ENCODE measurements at regions not wholly inside any gene's neighbourhood (a gene's known extent, or its start where the extent isn't known, plus 50 kb on each side); places are given as distances from the start of the nearest gene placed in this dataset.

- Histone ChIP-seq H3K14ac (ENCODE audit: insufficient read length) (no peak overlapping the region), H4K8ac (ENCODE audit: extremely low read depth, insufficient read depth, low read length) (no peak overlapping the region), H3K79me2 (ENCODE audit: control insufficient read depth in 1 of 2, insufficient read depth in 2 of 2, low read length in 2 of 2) (no peaks in the 10 kb centered on the region), H2AFZ (ENCODE audit: low read length) (no peak overlapping the region), H3K4me1 (replicated peaks in 1 of 4; ENCODE audit: control insufficient read depth in 3 of 4, insufficient read depth in 4 of 4, low read length in 3 of 4) (no peaks in the 10 kb centered on the region), H3K27ac (ENCODE audit: low read depth, low read length) (no peak overlapping the region), H2BK12ac (ENCODE audit: low read depth, low read length) (no peak overlapping the region), H2BK5ac (ENCODE audit: low read depth, low read length) (no peak overlapping the region), H2AK5ac (ENCODE audit: low read depth, low read length) (no peak overlapping the region), H2BK120ac (replicated peaks; ENCODE audit: low read depth, low read length) (no peak overlapping the region), H2BK20ac (ENCODE audit: low read length) (no peak overlapping the region), H3K9ac (replicated peaks in 1 of 4; ENCODE audit: extremely low read depth in 1 of 4, low read depth in 3 of 4, low read length in 3 of 4) (no peak overlapping the region), H3K9me3 (ENCODE audit: insufficient read depth in 2 of 2, low read depth in 1 of 2, low read length in 1 of 2) (no peaks in the 10 kb centered on the region), H3K4me3 (ENCODE audit: extremely low read depth in 1 of 4, insufficient read depth in 2 of 4, low read depth in 3 of 4, low read length in 4 of 4) (no peak overlapping the region), H4K91ac (replicated peaks; ENCODE audit: insufficient read length, low read length) (no peak overlapping the region), H3K79me1 (ENCODE audit: low read depth, low read length) (no peaks in the 10 kb centered on the region), H3K36me3 (ENCODE audit: control insufficient read depth in 2 of 4, insufficient read depth in 4 of 4, low read length in 3 of 4) (no peaks in the 10 kb centered on the region), H3K56ac (replicated peaks; ENCODE audit: insufficient read length, low read depth, low read length) (no peak overlapping the region), H4K5ac (ENCODE audit: insufficient read length, low read depth, low read length) (no peak overlapping the region), H3K27me3 (replicated peaks in 1 of 4; ENCODE audit: control insufficient read depth in 3 of 4, extremely low read depth in 1 of 4, insufficient read depth in 3 of 4, low read length in 3 of 4) (no peaks in the 10 kb centered on the region), H3K23ac (ENCODE audit: insufficient read length) (no peak overlapping the region), H3K18ac (ENCODE audit: extremely low read depth, low read length) (no peak overlapping the region), H3K4ac (replicated peaks; ENCODE audit: insufficient read length, low read depth, low read length) (no peak overlapping the region), H3K4me2 (ENCODE audit: insufficient read depth in 1 of 2, low read depth in 2 of 2, low read length in 2 of 2) (no peak overlapping the region), H4K20me1 (replicated peaks in 1 of 2; ENCODE audit: control insufficient read depth in 1 of 2, insufficient read depth in 2 of 2, low read length in 2 of 2) (no peaks in the 10 kb centered on the region), H3K23me2 (ENCODE audit: low read depth, low read length) (no peaks in the 10 kb centered on the region), H2BK15ac (ENCODE audit: low read length) (no peak overlapping the region)
- no peak for DNase-seq (ENCODE audit: low read depth in 1 of 2, low spot score in 2 of 2)
- POLR2A ChIA-PET (ENCODE audit: partially characterized antibody), result no interaction called here
- CTCF ChIA-PET (ENCODE audit: partially characterized antibody), result interaction anchor here (1.0 kb wide), 1 partner anchor 14 kb away, joined by 3 read pairs; no protein-coding TSS in a partner anchor
- no peak for FAIRE-seq
- TF ChIP-seq, protein P1, sequence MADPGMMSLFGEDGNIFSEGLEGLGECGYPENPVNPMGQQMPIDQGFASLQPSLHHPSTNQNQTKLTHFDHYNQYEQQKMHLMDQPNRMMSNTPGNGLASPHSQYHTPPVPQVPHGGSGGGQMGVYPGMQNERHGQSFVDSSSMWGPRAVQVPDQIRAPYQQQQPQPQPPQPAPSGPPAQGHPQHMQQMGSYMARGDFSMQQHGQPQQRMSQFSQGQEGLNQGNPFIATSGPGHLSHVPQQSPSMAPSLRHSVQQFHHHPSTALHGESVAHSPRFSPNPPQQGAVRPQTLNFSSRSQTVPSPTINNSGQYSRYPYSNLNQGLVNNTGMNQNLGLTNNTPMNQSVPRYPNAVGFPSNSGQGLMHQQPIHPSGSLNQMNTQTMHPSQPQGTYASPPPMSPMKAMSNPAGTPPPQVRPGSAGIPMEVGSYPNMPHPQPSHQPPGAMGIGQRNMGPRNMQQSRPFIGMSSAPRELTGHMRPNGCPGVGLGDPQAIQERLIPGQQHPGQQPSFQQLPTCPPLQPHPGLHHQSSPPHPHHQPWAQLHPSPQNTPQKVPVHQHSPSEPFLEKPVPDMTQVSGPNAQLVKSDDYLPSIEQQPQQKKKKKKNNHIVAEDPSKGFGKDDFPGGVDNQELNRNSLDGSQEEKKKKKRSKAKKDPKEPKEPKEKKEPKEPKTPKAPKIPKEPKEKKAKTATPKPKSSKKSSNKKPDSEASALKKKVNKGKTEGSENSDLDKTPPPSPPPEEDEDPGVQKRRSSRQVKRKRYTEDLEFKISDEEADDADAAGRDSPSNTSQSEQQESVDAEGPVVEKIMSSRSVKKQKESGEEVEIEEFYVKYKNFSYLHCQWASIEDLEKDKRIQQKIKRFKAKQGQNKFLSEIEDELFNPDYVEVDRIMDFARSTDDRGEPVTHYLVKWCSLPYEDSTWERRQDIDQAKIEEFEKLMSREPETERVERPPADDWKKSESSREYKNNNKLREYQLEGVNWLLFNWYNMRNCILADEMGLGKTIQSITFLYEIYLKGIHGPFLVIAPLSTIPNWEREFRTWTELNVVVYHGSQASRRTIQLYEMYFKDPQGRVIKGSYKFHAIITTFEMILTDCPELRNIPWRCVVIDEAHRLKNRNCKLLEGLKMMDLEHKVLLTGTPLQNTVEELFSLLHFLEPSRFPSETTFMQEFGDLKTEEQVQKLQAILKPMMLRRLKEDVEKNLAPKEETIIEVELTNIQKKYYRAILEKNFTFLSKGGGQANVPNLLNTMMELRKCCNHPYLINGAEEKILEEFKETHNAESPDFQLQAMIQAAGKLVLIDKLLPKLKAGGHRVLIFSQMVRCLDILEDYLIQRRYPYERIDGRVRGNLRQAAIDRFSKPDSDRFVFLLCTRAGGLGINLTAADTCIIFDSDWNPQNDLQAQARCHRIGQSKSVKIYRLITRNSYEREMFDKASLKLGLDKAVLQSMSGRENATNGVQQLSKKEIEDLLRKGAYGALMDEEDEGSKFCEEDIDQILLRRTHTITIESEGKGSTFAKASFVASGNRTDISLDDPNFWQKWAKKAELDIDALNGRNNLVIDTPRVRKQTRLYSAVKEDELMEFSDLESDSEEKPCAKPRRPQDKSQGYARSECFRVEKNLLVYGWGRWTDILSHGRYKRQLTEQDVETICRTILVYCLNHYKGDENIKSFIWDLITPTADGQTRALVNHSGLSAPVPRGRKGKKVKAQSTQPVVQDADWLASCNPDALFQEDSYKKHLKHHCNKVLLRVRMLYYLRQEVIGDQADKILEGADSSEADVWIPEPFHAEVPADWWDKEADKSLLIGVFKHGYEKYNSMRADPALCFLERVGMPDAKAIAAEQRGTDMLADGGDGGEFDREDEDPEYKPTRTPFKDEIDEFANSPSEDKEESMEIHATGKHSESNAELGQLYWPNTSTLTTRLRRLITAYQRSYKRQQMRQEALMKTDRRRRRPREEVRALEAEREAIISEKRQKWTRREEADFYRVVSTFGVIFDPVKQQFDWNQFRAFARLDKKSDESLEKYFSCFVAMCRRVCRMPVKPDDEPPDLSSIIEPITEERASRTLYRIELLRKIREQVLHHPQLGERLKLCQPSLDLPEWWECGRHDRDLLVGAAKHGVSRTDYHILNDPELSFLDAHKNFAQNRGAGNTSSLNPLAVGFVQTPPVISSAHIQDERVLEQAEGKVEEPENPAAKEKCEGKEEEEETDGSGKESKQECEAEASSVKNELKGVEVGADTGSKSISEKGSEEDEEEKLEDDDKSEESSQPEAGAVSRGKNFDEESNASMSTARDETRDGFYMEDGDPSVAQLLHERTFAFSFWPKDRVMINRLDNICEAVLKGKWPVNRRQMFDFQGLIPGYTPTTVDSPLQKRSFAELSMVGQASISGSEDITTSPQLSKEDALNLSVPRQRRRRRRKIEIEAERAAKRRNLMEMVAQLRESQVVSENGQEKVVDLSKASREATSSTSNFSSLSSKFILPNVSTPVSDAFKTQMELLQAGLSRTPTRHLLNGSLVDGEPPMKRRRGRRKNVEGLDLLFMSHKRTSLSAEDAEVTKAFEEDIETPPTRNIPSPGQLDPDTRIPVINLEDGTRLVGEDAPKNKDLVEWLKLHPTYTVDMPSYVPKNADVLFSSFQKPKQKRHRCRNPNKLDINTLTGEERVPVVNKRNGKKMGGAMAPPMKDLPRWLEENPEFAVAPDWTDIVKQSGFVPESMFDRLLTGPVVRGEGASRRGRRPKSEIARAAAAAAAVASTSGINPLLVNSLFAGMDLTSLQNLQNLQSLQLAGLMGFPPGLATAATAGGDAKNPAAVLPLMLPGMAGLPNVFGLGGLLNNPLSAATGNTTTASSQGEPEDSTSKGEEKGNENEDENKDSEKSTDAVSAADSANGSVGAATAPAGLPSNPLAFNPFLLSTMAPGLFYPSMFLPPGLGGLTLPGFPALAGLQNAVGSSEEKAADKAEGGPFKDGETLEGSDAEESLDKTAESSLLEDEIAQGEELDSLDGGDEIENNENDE (IDR thresholded peaks at IDR 0.05; ENCODE audit: insufficient replicate concordance, low read length), result no peak
- no peak for TF ChIP-seq RXRA (IDR thresholded peaks at IDR 0.05; ENCODE audit: insufficient read depth, low read depth, low read length)
Measured at GRCh38 chr3:30464381-30464780, 142.0 kb upstream of the TGFBR2 start.
